Mucosa of rectum (tissue), 2 donors: ENCODE measurements at regions not wholly inside any gene's neighbourhood (a gene's known extent, or its start where the extent isn't known, plus 50 kb on each side); places are given as distances from the start of the nearest gene placed in this dataset.

ENCODE experiments used
- H3K27ac ChIP-seq, 2 donors: one replicate each; pipeline ENCODE4 v1.7.0; 2013; ENCODE audit warnings: inconsistent platforms in 2 of 2, low read depth in 2 of 2, low read length in 2 of 2
- H3K27me3 ChIP-seq, 2 donors: one replicate each; pipeline ENCODE4 v1.7.0; 2013; ENCODE audit warnings: low read length in 2 of 2; ENCODE audit not compliant: control insufficient read depth in 2 of 2, insufficient read depth in 2 of 2
- H3K36me3 ChIP-seq, 2 donors: one replicate each; pipeline ENCODE4 v1.7.0; 2013; ENCODE audit warnings: low read length in 2 of 2; ENCODE audit not compliant: control insufficient read depth in 2 of 2, insufficient read depth in 2 of 2
- H3K4me1 ChIP-seq, 2 donors: one replicate each; pipeline ENCODE4 v1.7.0; 2013; ENCODE audit warnings: low read length in 2 of 2, mild to moderate bottlenecking in 1 of 2; ENCODE audit not compliant: control insufficient read depth in 2 of 2, insufficient read depth in 2 of 2
- H3K4me3 ChIP-seq, 2 donors: one replicate each; pipeline ENCODE4 v1.7.0; 2013; ENCODE audit warnings: low read length in 2 of 2
- H3K9ac ChIP-seq, 2 donors: one replicate each; pipeline ENCODE4 v1.7.0; 2013; ENCODE audit warnings: low read length in 2 of 2, low read depth in 1 of 2, mild to moderate bottlenecking in 1 of 2
- H3K9me3 ChIP-seq, 2 donors: one replicate each; pipeline ENCODE4 v1.7.0; 2013; ENCODE audit warnings: low read length in 2 of 2; ENCODE audit not compliant: control insufficient read depth in 2 of 2
- donor health status: healthy.
- donor health status: Normal muscosa, but diverticular disease.

- no peak overlapping the region for H3K9ac ChIP-seq
- no peaks in the 10 kb centered on the region for H3K36me3 ChIP-seq
- H3K27me3 ChIP-seq: peaks cover 1 to 2% of the 10 kb centered on the region in 2 donors
- H3K9me3 ChIP-seq: no peaks in the 10 kb centered on the region
- H3K27ac ChIP-seq: no peak overlapping the region
- H3K4me3 ChIP-seq: no peak overlapping the region
- H3K4me1 ChIP-seq: no peaks in the 10 kb centered on the region
These were observed 71.2 kb upstream of the ESRRB start for GRCh38 chr14:76304536-76305267.

GRCh38 chr14:76305268-76305826, 70.6 kb upstream of the ESRRB start:
- no peak overlapping the region for H3K4me3 ChIP-seq
- H3K4me1 ChIP-seq: no peaks in the 10 kb centered on the region

GRCh38 chr14:76306131-76306530, 69.8 kb upstream of the ESRRB start:
- peaks cover 2 to 11% of the 10 kb centered on the region in 2 donors for H3K27me3 ChIP-seq

More at GRCh38 chr14:76305268-76305826, 70.6 kb upstream of the ESRRB start:
- H3K9ac ChIP-seq: no peak overlapping the region
- no peak overlapping the region for H3K27ac ChIP-seq
- H3K27me3 ChIP-seq: peaks cover 2 to 8% of the 10 kb centered on the region in 2 donors
- no peaks in the 10 kb centered on the region for H3K36me3 ChIP-seq
- no peaks in the 10 kb centered on the region for H3K9me3 ChIP-seq

DNA sequence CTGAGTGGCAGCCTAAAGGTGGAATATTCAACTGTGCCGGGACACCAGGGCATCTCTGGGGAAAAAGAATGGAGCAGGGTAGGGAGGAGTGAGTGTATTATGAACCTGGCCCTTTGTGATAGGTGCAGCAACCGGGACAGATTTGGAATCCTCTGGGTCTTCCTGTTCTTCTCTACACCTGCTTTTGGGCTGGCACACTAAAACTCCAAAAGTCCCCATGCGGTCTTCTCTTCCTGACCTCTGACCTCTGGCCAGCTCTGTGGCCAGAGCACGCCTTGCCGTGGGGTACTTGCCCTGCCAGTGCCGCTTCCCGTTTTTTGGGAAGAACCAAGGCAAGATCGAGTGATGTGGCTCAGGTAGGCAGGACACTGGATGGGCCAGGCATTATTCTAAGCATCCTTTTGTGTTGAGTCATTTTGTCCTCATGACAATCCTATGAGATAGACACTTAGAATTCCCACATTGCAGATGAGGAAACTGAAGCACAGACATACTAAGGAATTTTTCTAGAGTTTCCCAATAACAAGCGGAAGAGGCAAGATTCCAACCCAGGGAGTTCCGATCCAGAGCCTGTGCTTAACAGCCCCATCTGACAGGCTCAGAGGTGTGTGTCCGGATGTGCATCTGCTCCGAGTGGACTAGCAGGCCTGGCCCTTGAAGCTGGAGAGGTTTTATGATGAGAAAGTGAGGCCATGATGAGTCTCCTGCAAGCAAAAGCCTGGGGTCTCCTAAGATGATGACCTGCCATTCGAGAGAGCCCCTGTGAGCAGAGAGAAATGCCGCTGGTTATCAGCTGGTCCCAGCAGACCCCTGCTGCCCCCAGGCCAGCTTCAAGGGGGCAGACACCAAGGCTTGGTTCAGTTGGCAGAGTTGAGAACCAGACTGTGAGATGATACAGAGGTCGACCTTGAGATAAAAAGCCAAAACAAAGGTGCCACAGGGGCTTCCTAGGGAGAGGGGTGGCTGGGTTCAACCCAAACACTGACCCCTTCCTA, 67.9 kb upstream of the ESRRB start:
- Histone ChIP-seq H3K27me3 (peaks cover 2 to 17% of the 10 kb centered on the region in 2 donors), H3K36me3 (no peaks in the 10 kb centered on the region), H3K27ac (no peak overlapping the region), H3K9me3 (no peaks in the 10 kb centered on the region), H3K9ac (no peak overlapping the region), H3K4me1 (no peaks in the 10 kb centered on the region), H3K4me3 (no peak overlapping the region)

More at GRCh38 chr14:76306131-76306530, 69.8 kb upstream of the ESRRB start:
- H3K36me3 ChIP-seq: no peaks in the 10 kb centered on the region
- H3K4me3 ChIP-seq: no peak overlapping the region
- no peaks in the 10 kb centered on the region for H3K9me3 ChIP-seq
- H3K9ac ChIP-seq: no peak overlapping the region
- no peaks in the 10 kb centered on the region for H3K4me1 ChIP-seq
- H3K27ac ChIP-seq: no peak overlapping the region

- Histone ChIP-seq H3K9ac (no peak overlapping the region), H3K9me3 (no peaks in the 10 kb centered on the region), H3K36me3 (no peaks in the 10 kb centered on the region), H3K27me3 (peaks cover 2 to 21% of the 10 kb centered on the region in 2 donors), H3K4me3 (no peak overlapping the region), H3K4me1 (no peaks in the 10 kb centered on the region), H3K27ac (no peak overlapping the region)
These were observed 66.3 kb upstream of the ESRRB start for GRCh38 chr14:76309572-76310162.

GRCh38 chr14:76311079-76311758, 64.7 kb upstream of the ESRRB start:
- peaks cover 0 to 21% of the 10 kb centered on the region in 2 donors for H3K27me3 ChIP-seq
- H3K9ac ChIP-seq: no peak overlapping the region
- no peaks in the 10 kb centered on the region for H3K4me1 ChIP-seq
- H3K36me3 ChIP-seq: no peaks in the 10 kb centered on the region
- H3K27ac ChIP-seq: no peak overlapping the region
- no peaks in the 10 kb centered on the region for H3K9me3 ChIP-seq
- no peak overlapping the region for H3K4me3 ChIP-seq

GRCh38 chr14:76312821-76313220, 63.1 kb upstream of the ESRRB start:
- H3K4me1 ChIP-seq: no peaks in the 10 kb centered on the region
- H3K4me3 ChIP-seq: no peak overlapping the region
- H3K27ac ChIP-seq: no peak overlapping the region
- H3K27me3 ChIP-seq: peaks cover 0 to 21% of the 10 kb centered on the region in 2 donors
- no peaks in the 10 kb centered on the region for H3K9me3 ChIP-seq
- no peak overlapping the region for H3K9ac ChIP-seq
- no peaks in the 10 kb centered on the region for H3K36me3 ChIP-seq

GRCh38 chr14:76313303-76313702, 62.6 kb upstream of the ESRRB start:
- no peak overlapping the region for H3K27ac ChIP-seq
- no peaks in the 10 kb centered on the region for H3K4me1 ChIP-seq
- peaks cover 0 to 21% of the 10 kb centered on the region in 2 donors for H3K27me3 ChIP-seq
- H3K9ac ChIP-seq: no peak overlapping the region
- H3K36me3 ChIP-seq: no peaks in the 10 kb centered on the region
- H3K4me3 ChIP-seq: no peak overlapping the region
- no peaks in the 10 kb centered on the region for H3K9me3 ChIP-seq

DNA sequence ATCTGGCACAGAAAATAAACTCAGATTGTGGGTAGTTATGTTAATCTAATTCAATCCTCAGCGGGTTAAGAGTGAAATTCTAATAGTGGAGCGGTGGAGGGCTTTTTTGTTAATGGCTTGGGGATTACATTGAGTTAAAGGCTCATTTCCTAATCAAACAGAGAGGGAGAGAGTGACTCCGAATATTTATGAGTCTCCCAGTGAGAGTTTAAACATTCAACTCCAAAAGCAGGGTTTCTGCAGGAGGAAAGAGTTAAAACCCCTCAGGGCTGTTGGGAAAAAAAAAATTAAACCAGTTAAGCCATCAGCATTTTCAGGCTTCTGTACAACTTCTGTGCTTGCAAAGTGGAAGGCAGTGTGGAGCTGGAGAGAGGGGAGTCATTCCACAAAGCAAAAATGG, 62.1 kb upstream of the ESRRB start:
- no peak overlapping the region for H3K27ac ChIP-seq
- H3K4me1 ChIP-seq: no peaks in the 10 kb centered on the region
- H3K9me3 ChIP-seq: no peaks in the 10 kb centered on the region
- H3K27me3 ChIP-seq: peaks cover 0 to 21% of the 10 kb centered on the region in 2 donors
- no peak overlapping the region for H3K9ac ChIP-seq
- no peak overlapping the region for H3K4me3 ChIP-seq
- H3K36me3 ChIP-seq: no peaks in the 10 kb centered on the region
